HG02763 (cell line): ENCODE measurements at regions not wholly inside any gene's neighbourhood (a gene's known extent, or its start where the extent isn't known, plus 50 kb on each side); places are given as distances from the start of the nearest gene placed in this dataset.
"Not testable (repeated sequence)": the region's sequence is repeated elsewhere in the genome, so short reads cannot be mapped to it uniquely, and the experiment has no call there.

ENCODE experiments used
- ATAC-seq: cut with Tn5 transposase; IDR thresholded peaks from one replicate; pipeline ENCODE4 v1.9.1; 2021; ENCODE audit warnings: mild to moderate bottlenecking, moderate library complexity; ENCODE audit not compliant: unreplicated experiment

GRCh38 chr5:111983459-111983858, 226.5 kb upstream of the NREP start:
- no peak for ATAC-seq

- ATAC-seq: no peak
Measured at GRCh38 chr5:111977436-111977829, 220.4 kb upstream of the NREP start.

GRCh38 chr5:111976705-111977435, 219.9 kb upstream of the NREP start:
- ATAC-seq: no peak

GRCh38 chr5:111975133-111975532, 218.1 kb upstream of the NREP start:
- no peak for ATAC-seq

- ATAC-seq: no peak
Measured at GRCh38 chr5:111973961-111974360, 217.0 kb upstream of the NREP start.

- ATAC-seq: no peak
Measured at GRCh38 chr5:111972548-111972947, 215.6 kb upstream of the NREP start.

GRCh38 chr5:111972080-111972479, 215.1 kb upstream of the NREP start:
- no peak for ATAC-seq

- ATAC-seq: no peak
Measured at GRCh38 chr5:111968459-111968858, 211.5 kb upstream of the NREP start.

- ATAC-seq: no peak
Measured at GRCh38 chr5:111967463-111967862, 210.5 kb upstream of the NREP start.

GRCh38 chr5:111966290-111966689, 209.3 kb upstream of the NREP start:
- no peak for ATAC-seq

- no peak for ATAC-seq
Measured at GRCh38 chr5:111963555-111963954, 206.6 kb upstream of the NREP start.

GRCh38 chr5:111962906-111963305, 205.9 kb upstream of the NREP start:
- ATAC-seq: no peak

- no peak for ATAC-seq
Measured at GRCh38 chr5:111961862-111962261, 204.9 kb upstream of the NREP start.

- no peak for ATAC-seq
Measured at GRCh38 chr5:111960476-111961215, 203.7 kb upstream of the NREP start.

- ATAC-seq: no peak
Measured at GRCh38 chr5:111958851-111959250, 201.9 kb upstream of the NREP start.

GRCh38 chr5:111956765-111957164, 199.8 kb upstream of the NREP start:
- ATAC-seq: not testable (repeated sequence)

- ATAC-seq: peak; percentile 72
Measured at GRCh38 chr5:111954516-111955395, 197.8 kb upstream of the NREP start.

- no peak for ATAC-seq
Measured at GRCh38 chr5:111953351-111954127, 196.5 kb upstream of the NREP start.

GRCh38 chr5:111952555-111952954, 195.6 kb upstream of the NREP start:
- no peak for ATAC-seq

GRCh38 chr5:111950660-111951059, 193.7 kb upstream of the NREP start:
- ATAC-seq: no peak
